Skeletal muscle satellite cell (primary cell): ENCODE measurements at regions not wholly inside any gene's neighbourhood (a gene's known extent, or its start where the extent isn't known, plus 50 kb on each side); places are given as distances from the start of the nearest gene placed in this dataset.

Experiments
- H3K27me3 ChIP-seq: 2 replicates; pipeline ENCODE4 v1.7.0; 2013; ENCODE audit warnings: low read length; ENCODE audit not compliant: control insufficient read depth, insufficient read depth
- H3K36me3 ChIP-seq: 2 replicates; pipeline ENCODE4 v1.7.0; 2013; ENCODE audit warnings: mild to moderate bottlenecking, control low read depth, low read length; ENCODE audit not compliant: insufficient read depth
- H3K4me1 ChIP-seq: 2 replicates; pipeline ENCODE4 v1.7.0; 2013; ENCODE audit warnings: low read length; ENCODE audit not compliant: control insufficient read depth, insufficient read depth
- H3K4me2 ChIP-seq: 2 replicates; pipeline ENCODE4 v1.7.0; 2013; ENCODE audit warnings: mild to moderate bottlenecking, low read length
- H3K4me3 ChIP-seq: 2 replicates; pipeline ENCODE4 v1.7.0; 2013; ENCODE audit warnings: low read length
- H3K9ac ChIP-seq: 2 replicates; pipeline ENCODE4 v1.7.0; 2013; ENCODE audit warnings: mild to moderate bottlenecking, low read depth, low read length, moderate library complexity
- H3K9me3 ChIP-seq: replicated peaks from 2 replicates; pipeline ENCODE4 v1.7.0; 2013; ENCODE audit warnings: mild to moderate bottlenecking, control low read depth, low read length

GRCh38 chr17:13253733-13254410 lies 236.0 kb upstream of the ELAC2 start:
- no peak overlapping the region for H3K4me3 ChIP-seq

GRCh38 chr17:13244513-13244912 lies 226.7 kb upstream of the ELAC2 start:
- no peak overlapping the region for H3K4me3 ChIP-seq
- H3K36me3 ChIP-seq = no peaks in the 10 kb centered on the region
- H3K27me3 ChIP-seq = peaks cover 29% of the 10 kb centered on the region
- no peaks in the 10 kb centered on the region for H3K9me3 ChIP-seq
- no peaks in the 10 kb centered on the region for H3K4me1 ChIP-seq
- H3K9ac ChIP-seq = no peak overlapping the region
- no peak overlapping the region for H3K4me2 ChIP-seq

More at GRCh38 chr17:13253733-13254410, 236.0 kb upstream of the ELAC2 start:
- Histone ChIP-seq H3K4me2 (no peak overlapping the region), H3K36me3 (no peaks in the 10 kb centered on the region), H3K9me3 (no peaks in the 10 kb centered on the region), H3K9ac (no peak overlapping the region), H3K4me1 (no peaks in the 10 kb centered on the region), H3K27me3 (peaks cover 7% of the 10 kb centered on the region)

DNA sequence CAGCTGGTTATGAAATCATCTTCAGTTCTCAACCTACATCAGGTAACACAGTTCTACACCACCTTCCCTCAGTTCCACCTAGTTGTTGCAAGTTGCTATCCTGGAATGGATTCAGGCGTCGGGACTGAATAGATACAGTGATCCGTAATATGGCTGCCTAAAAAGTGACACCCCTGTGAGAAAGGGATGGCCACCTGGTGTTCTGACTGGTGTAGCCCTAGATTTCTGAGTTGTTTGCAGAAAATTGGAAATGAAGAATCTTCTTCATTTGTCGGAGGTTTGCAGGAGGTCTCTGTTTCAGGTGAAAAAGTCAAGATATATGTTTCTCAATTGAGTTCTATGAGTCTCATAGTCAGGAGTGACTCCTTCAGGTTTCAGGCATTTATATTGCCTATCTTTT lies 225.8 kb upstream of the ELAC2 start:
- Histone ChIP-seq H3K4me2 (no peak overlapping the region), H3K4me1 (no peaks in the 10 kb centered on the region), H3K9me3 (no peaks in the 10 kb centered on the region), H3K9ac (no peak overlapping the region), H3K36me3 (no peaks in the 10 kb centered on the region), H3K4me3 (no peak overlapping the region), H3K27me3 (peaks cover 29% of the 10 kb centered on the region)

- peaks cover 29% of the 10 kb centered on the region for H3K27me3 ChIP-seq
- no peaks in the 10 kb centered on the region for H3K36me3 ChIP-seq
- H3K4me3 ChIP-seq = no peak overlapping the region
- no peak overlapping the region for H3K4me2 ChIP-seq
- no peaks in the 10 kb centered on the region for H3K9me3 ChIP-seq
- no peak overlapping the region for H3K9ac ChIP-seq
- H3K4me1 ChIP-seq = no peaks in the 10 kb centered on the region
These were observed 223.0 kb upstream of the ELAC2 start for GRCh38 chr17:13240851-13241250.

DNA sequence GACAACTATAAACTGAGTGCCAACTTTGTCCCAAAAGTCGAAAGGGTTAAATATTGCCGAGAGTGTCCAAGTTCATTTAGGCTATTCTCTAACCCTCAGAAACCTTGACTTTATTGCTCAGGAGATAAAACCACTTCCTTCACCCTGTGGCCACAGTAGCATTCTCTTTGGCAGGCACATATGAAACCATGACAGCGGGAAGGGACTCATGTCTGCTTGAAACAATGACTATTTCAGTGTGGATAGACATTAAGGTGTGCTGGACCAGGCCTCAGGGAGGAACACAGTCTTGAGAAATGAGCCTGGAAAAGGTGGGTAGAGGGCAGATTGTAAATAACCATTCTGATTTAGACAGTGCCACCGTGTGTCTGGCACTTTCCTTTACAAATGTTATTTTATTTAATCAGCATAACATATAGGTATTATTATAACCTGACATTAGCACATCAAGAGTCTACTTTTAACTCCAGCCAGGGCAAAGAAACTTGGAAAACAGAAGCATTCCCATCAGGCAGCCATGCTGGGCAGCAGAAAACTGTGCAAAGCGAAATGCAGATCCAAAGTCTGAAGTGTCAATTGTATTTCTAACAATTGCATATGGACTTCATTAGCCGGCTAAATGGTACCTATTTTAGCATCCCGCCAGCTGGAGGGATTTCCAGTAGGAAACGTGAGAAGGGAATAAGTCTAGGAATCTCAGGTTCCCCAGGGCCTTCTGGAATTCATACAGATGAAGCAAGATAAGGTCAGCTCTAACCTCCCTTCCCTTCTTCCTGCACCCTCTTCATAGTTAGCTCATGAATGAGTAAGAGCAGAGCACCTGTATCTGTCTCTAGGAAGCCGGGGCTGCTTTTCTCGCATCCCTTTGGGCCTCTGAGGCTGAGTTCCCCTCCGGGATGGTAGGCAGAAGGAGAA lies 212.8 kb upstream of the ELAC2 start:
- no peaks in the 10 kb centered on the region for H3K4me1 ChIP-seq
- no peak overlapping the region for H3K4me3 ChIP-seq
- H3K9ac ChIP-seq = no peak overlapping the region

GRCh38 chr17:13228225-13228624 lies 210.4 kb upstream of the ELAC2 start:
- Histone ChIP-seq H3K27me3 (peaks cover 35% of the 10 kb centered on the region), H3K4me1 (no peaks in the 10 kb centered on the region), H3K9ac (no peak overlapping the region), H3K9me3 (no peaks in the 10 kb centered on the region), H3K4me2 (no peak overlapping the region), H3K36me3 (no peaks in the 10 kb centered on the region), H3K4me3 (no peak overlapping the region)

More for the DNA sequence above, 212.8 kb upstream of the ELAC2 start:
- no peaks in the 10 kb centered on the region for H3K9me3 ChIP-seq
- no peaks in the 10 kb centered on the region for H3K36me3 ChIP-seq
- peaks cover 29% of the 10 kb centered on the region for H3K27me3 ChIP-seq
- no peak overlapping the region for H3K4me2 ChIP-seq

DNA sequence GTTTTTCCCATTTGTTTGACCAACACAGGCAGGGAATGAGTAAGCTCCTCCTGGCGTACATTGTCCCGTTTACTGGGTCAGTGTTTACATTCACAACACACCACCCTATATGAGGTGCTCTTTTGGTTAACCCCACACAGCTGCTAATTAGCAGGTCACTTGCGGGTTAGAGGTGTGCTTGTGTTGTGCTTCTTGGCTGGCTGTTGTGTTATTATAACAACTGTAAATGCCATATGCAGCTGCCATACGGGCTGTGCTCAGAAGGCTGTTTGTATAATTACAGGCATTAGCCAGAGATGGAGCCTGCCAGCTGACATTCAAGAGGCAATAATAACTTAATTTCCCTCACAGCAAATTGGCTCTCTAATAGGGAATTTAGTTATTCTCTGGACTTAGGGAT lies 205.1 kb upstream of the ELAC2 start:
- no peaks in the 10 kb centered on the region for H3K4me1 ChIP-seq

DNA sequence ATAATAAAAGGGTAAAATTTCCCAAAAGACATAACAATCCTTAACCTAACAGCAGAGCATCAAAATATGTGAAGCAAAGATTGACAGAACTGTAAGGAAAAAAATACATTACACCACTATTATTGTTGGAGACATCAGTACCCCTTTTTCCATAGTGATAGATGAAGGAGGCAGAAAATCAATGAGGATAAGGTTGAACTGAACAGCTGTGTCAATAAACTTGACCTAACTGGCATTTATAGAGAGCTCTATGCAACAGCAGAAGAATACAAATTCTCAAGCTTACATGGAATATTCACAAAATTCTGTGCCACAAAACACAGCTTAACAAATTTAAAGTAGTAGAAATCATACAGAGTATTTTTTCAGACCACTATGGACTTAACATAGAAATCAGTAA lies 195.0 kb upstream of the ELAC2 start:
- Histone ChIP-seq H3K9me3 (no peaks in the 10 kb centered on the region), H3K4me3 (no peak overlapping the region), H3K4me2 (no peak overlapping the region), H3K4me1 (no peaks in the 10 kb centered on the region), H3K27me3 (peaks cover 13% of the 10 kb centered on the region), H3K36me3 (no peaks in the 10 kb centered on the region), H3K9ac (no peak overlapping the region)

More for the DNA sequence above, 205.1 kb upstream of the ELAC2 start:
- no peaks in the 10 kb centered on the region for H3K9me3 ChIP-seq
- H3K36me3 ChIP-seq = no peaks in the 10 kb centered on the region
- no peak overlapping the region for H3K4me2 ChIP-seq
- H3K9ac ChIP-seq = no peak overlapping the region
- H3K27me3 ChIP-seq = peaks cover 30% of the 10 kb centered on the region
- no peak overlapping the region for H3K4me3 ChIP-seq

DNA sequence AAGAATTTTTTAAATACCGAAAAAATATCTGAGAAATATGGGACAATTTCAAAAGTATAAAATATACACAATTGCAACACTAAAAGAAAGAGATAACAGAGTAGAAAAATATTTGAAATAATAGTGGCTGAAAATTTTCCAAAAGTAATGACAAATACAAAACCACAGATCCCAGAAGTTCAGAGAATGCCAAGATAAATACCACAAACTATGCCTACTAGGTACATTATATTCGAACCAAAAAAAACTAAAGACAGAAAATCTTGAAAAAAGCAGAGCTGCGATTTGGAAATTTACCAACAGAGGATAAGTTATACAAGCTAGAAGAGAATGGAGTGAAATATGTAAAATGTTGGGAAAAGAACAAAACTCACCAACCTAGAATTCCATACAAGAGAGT lies 191.3 kb upstream of the ELAC2 start:
- H3K27me3 ChIP-seq = peaks cover 23% of the 10 kb centered on the region

DNA sequence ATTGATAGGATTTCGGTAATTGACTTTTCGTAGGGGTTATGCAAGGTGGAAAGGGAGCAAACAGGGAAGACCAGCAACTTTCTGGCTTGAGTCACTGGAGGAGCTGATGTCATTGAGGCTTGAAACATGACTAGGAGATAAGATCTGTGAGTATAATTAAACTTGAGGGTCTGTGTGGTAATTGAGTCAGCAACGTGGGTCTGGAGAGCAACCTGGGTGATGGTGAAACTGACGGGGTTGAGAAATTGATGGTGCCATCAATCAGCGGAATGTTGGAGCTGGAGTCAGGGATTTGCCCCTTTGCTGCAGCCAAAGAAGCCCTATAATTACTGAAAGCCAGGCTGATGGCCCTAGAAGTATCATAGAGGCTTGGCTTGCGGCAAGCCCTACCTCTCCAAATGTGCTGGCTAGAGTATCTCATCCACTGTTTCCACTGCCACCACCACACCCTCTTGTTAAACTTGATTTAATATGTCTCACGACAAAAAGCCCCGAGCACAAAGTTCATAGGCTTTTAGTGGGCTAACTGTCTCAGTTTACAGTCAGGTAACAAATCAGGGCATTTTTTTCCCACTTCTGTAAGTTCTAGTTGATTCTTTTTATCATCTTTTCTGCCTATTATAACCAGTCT lies 186.9 kb upstream of the ELAC2 start:
- Histone ChIP-seq H3K36me3 (no peaks in the 10 kb centered on the region), H3K4me3 (no peak overlapping the region), H3K9ac (no peak overlapping the region), H3K9me3 (no peaks in the 10 kb centered on the region), H3K27me3 (peaks cover 25% of the 10 kb centered on the region), H3K4me1 (no peaks in the 10 kb centered on the region), H3K4me2 (no peak overlapping the region)

More for the DNA sequence above, 191.3 kb upstream of the ELAC2 start:
- Histone ChIP-seq H3K4me1 (no peaks in the 10 kb centered on the region), H3K4me2 (no peak overlapping the region), H3K9ac (no peak overlapping the region), H3K4me3 (no peak overlapping the region), H3K9me3 (no peaks in the 10 kb centered on the region), H3K36me3 (no peaks in the 10 kb centered on the region)

DNA sequence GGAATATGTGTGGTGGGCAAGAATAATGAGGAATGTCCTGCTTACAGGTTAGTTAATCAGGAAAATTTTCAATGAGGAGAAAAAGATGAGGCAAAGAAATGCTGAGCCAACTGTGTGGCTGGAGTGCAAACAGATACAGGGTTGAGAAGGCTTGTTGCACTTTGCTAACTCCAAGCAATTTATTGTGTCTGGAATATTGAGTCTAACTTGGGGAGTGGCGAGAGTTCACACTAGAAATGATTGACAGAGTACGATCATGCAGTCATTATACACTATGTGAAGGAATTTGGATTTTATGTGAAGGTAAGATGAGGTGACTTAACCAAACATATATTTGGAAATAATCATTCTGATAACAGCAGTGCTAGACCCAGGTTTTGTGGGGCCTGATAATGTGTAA lies 185.0 kb upstream of the ELAC2 start:
- Histone ChIP-seq H3K4me2 (no peak overlapping the region), H3K27me3 (peaks cover 35% of the 10 kb centered on the region), H3K9me3 (no peaks in the 10 kb centered on the region), H3K4me3 (no peak overlapping the region), H3K9ac (no peak overlapping the region), H3K36me3 (no peaks in the 10 kb centered on the region), H3K4me1 (no peaks in the 10 kb centered on the region)
